CD4-positive, alpha-beta T cell treated with Interleukin-4 for 4 hours (primary cell): ENCODE measurements at regions not wholly inside any gene's neighbourhood (a gene's known extent, or its start where the extent isn't known, plus 50 kb on each side); places are given as distances from the start of the nearest gene placed in this dataset.

Experiments
- DNase-seq: peaks from one replicate; pipeline ENCODE4 v3.0.0-alpha.2; 2020

DNA sequence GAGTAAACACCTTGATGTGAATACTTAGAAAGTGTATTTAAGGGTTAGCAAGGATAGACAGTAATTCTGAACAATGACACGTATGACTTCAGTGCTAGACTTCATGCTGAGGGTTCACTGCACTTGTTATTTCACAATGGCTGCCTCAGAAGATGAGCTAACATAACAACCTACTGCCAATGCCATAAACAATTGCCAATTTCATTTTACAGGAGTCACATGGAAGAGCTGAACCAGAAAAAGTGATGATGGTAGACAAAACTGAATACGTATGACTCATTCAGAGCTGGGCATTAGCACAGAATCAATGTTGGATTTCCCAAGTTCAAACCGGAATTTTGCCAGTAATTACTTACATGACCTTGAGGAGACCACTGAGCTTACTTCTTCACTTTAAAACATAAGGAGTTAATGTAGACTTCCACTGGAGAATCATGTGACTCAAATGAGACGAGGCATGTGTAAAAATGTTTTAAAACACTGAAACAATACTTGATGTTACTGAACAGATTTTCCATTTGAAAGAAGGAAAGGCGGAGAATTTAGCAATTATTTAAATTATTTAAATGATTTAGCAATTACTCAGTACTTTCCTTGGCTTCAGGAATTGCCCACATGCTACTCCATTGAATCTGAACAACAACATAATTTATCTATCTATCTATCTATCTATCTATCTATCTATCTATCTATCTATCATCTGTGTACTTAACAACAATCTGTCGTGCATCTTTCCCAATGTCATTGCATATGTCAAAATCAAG, 868.5 kb upstream of the SLIT2 start:
- DNase-seq = no peak

DNA sequence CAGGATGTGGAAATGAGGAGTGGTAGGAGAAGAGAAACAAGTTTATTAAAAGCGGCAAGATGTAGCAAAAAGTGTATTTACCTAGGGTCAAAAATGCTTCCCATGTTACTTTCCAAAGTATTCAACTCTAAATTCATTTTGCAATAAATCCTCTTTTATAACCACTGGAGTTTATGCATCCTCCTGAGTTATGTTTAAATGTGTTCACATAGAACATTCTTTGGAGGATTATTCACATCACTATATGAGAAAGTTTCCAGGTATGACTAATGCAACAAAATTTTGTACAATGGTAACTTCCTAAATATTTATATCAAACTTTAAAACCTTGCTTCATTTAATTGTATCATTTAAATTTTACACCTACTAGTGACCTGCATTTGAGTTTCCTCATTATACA, 870.6 kb upstream of the SLIT2 start:
- no peak for DNase-seq

DNA sequence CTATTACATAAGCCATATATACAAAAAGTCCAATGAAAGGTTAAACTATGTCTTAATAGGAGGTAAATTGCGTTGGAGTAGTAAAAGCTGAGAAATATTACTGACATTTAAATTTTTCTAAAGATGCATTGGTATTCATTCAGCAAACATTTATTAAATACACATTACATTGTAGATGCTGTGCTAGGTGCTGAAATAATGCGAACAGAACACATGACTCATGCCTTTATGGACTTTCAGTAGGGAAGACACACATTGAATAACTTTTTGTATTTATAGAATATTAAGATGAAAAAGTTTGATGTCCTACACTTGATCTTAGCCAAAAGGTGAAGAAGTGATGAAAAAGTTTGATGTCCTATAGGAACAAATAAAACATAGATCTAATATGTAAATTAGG, 871.1 kb upstream of the SLIT2 start:
- no peak for DNase-seq

DNA sequence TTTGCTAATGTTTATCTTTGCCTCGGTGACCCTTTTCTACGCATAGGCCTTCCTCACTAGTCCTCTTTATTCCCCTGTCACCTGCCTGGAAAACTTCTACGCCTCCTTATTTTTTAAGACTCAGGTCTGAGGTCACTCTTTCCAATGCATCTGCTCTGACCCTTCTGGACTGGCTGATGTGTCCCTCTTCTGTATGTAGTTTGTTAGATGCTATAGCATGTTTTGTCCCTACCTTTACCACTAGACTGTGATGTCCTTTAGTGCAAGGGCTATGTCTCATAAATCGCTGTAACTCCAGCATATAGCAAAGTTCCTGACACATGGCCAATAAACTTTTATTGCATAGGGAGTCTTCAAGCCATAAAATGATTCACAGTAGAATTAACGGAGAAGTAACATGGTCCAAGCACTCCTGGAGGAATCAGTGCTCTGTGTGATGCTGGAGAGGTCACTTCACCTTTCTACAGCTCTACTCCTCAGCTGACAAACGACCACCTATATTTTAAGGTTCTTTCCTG, 872.5 kb upstream of the SLIT2 start:
- DNase-seq = no peak

DNA sequence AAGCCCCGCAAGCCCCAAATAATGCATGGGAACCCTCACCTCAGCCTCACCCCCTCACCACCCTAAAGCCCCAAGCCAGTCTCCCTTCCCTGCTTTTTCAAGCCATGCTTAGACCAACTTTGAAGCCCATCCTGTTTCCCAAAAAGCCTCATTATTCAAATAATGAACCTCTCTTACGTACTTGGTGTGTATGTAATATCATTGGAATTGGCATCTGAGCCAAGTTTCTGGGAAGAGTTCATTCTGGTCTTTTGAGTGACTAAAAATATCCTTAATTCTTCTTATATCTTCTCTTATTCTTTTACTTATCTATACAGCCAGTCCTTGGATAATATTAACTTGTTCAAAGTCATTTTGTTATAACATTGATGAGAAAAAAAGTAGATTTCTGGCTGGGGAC, 875.8 kb upstream of the SLIT2 start:
- DNase-seq = no peak

DNA sequence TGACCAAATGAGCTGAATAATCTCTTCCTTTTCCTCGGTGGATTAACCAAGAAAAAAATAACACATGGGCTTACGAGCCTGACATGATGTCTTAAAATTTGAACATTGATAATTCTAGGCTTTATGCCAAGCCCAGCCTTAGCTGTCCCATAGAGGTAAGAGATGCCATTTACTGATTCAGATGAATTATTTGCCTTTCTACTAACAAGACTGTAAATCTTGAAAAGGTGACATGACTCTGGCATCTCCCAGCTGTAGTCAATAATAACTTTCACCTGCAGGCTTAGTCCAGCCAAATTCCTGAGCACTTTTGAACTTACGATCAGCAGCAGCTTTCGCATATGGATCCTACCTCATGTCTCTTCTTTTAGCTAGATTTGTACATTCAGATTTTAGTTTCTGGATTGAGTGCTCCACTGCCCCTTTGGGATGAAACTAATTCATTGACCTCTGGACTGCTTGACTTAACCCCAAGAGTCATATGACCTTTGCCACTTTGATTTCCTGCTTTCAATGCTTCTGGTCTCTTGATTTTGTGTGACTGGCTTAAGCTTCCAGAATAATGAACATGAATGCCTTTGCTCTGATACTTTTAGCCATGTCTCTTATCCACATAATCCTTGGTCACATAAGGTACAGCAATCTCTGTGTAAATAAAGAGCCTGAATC, 876.4 kb upstream of the SLIT2 start:
- no peak for DNase-seq

DNA sequence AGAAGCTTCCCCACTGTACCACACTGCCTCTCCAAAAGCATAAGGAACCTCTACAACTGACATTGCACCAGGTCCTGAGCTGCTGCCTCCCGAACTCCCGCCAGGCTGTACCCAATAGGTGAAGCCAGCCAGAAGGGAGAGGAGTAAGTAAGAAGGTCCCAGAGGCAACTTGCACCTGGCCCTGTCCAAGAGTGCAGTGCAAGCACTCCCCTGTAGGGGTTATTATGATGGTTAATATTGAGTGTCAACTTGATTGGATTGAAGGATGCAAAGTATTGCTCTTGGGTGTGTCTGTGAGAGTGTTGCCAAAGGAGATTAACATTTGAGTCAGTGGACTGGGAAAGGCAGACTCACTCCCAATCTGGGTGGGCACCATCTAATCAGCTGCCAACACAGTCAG, 879.3 kb upstream of the SLIT2 start:
- no peak for DNase-seq

DNA sequence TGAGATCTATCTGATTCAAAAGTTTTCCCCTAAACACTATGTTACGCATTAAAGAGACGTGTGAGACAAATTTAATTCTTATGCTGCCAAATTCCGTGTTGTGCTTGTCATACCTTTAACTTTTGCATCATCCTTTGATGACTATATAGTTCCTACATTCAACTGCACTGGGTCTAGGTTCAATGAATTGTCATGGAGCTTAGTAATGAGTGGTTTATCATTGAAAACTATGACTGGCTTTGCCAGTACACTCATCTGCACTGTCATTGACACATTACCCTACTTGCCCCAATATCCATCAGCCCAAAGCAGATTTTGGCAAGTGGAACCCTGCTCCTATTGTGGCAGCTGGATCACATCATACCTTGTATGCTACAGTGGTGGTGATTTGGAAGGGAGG, 882.9 kb upstream of the SLIT2 start:
- no peak for DNase-seq

DNA sequence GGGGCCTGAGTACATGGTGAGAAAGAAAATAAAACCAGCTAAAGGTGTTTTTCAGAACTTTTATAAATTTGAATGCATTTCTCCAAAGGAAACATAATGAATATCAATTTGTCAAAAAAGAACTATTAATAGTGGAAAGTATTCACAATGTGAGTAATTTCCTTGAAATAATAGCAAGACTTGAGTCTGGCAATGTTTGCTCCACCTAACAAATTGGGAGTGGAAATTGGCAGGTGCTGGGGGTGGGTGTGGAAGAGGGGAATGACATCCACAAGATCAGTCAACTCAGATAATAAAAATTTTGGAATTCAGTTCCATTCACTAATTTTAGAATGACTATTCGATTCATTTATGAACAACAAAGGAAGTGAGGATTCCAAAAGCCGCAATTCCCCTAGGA, 884.8 kb upstream of the SLIT2 start:
- no peak for DNase-seq

DNA sequence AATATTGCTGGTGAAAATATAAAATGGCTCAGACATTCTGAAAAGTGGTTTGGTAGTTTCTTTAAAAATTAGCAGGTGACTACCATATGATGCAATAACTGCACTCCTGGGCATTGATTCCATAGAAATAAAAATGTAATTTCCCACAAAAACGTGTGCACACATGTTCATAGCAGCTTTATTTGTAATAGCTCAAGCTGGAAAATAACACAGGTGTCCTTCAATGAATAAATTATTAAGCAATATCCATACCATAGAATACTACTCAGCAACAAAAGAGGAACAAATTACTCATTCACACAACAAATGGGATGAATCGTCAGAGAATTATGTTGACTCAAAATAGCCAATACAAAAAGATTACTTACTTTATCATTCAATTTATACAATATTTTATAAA, 893.7 kb upstream of the SLIT2 start:
- no peak for DNase-seq

DNA sequence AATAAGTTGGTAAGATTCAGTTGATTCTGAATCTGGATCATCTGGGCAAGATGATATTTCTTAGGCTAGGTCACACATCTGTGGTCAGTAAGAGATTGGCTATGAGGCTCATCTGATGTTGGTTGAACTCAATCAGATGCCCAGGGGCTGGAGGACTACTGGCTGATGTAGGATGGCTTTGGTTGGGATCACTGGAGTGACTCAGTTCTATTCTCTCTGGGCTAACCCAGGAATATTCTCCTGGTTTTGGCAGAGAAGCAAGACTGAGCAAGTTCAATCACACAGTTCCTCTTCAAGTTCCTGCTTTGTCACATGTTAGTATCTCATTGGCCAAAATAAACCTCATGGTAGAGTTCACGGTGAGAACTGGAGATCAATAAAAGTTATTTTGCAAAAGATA, 902.3 kb upstream of the SLIT2 start:
- no peak for DNase-seq

DNA sequence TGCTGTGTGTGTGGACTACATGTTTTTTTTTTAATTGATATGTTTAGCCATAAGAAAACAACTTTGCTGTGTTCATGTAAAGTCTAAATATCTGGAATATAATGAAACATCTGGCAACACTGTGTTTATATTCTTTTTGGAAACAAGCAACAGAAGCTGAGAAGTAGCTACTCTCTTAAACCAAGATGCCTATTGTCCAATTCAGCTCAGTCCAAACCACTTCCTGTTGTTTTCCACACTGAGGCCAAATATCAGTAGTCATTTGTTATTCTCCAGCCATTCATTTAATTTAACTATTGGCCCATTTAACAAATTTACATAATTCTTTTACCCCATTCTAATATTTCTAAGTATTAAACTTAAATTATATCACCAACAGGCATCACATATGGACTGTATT, 903.0 kb upstream of the SLIT2 start:
- no peak for DNase-seq

DNA sequence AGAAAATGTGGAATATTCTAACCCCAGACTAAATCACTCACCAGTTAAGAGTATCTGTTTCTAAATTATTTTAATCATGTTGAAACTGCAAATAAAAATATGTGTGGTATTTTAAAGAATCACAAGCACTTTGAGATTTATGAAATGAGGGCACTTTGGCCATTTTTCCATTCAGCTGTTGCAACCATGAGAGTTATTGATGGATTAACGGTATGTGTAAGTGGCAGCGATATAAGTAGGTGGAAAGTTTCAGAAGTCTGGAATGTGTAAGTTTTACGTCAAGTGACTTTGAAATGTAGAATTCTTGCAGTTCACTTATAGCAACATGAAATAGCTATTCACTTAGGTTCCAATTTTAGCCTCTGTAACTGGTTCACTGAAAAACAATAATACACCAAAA, 905.1 kb upstream of the SLIT2 start:
- no peak for DNase-seq

DNA sequence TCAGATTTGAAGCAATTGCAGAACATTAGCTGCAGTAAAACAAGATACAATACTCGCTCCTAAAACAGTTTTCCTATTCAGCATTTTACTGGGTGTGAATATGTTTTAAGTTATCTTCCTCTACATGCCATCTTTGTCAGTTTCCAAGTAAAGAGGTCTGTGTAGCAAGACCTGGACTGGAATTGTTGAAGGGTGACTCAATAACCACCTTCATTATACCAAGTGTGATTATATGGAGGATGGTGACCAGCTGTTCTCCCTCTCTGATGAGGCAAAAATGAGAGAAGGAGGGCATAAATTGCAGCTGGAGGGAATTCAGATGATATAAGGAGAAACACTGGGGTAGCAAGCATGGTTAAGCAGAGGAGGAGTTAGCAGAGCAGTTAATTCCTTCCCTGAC, 922.1 kb upstream of the SLIT2 start:
- no peak for DNase-seq

DNA sequence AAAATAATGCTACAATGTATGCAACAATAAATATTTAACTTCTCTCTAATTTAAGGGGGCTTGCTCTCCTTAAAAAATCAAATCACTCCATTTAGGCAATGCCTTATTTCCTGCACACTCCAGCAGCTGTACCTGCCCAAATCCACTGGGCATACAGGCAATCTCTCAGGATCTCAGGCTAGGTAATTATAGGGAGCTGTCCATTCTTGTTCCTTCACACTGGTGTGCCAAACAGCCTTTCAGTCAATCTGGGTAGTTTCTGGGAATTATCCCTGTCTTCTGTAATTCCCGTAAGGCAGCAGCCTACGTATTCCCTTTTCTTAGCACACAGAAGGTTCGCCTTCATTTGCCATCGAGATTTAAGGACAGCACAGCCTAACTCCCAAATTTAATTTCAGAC, 922.6 kb upstream of the SLIT2 start:
- DNase-seq = no peak

DNA sequence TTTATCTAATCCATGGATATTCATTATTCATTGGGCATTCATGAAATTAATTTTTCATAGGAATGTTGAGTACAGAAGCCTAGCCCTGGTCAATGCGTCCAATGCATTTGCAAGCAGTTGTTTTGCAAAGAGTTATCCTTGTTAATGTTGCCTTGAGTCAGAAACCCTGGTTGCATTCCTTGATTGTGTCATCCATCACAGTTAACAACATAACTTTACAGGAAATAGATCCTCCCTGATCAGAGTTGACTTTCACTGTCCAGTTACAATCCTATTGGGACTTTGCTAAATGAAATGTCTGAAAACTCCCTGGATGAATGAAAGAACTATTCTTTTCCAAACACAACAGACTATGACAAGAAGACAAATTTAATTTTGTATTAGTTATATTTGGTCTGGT, 924.3 kb upstream of the SLIT2 start:
- DNase-seq = no peak

DNA sequence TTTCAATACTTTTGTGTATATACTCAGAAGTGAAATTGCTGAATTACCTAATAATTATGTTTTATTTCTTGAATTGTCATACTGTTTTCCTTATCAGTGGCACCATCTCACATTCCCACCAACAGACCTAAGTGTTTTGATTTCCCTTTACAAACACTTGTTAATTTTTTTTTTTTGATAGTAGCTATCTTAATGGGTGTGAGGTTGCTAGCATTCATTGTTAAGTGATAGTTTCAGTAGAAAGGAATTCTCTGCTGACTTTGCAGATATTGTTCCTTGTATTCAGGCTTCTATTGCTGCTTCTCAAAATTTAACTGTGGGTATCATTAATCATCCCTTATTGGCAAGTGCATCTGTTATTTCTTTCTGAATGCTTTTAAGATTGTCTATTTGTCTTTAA, 927.5 kb upstream of the SLIT2 start:
- DNase-seq = no peak

DNA sequence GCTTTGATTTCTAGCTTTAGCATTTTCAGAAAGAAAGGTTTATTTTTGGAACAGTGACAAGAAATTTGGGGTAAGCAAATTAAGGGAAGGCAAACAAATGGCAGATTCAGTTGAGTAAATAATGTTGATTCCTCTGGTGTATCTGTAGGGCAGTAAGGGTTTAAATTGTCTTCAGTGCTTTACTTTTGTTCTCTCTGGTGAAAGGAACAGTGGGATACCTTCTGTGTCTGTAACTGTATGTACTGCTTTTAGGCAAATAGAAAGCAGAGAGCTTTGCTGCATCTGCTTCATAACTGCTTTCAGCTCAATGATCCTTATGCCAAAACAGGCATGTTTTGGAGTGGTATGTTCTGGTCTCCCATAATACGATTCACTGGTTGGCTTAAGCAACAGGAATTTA, 932.1 kb upstream of the SLIT2 start:
- DNase-seq = no peak

DNA sequence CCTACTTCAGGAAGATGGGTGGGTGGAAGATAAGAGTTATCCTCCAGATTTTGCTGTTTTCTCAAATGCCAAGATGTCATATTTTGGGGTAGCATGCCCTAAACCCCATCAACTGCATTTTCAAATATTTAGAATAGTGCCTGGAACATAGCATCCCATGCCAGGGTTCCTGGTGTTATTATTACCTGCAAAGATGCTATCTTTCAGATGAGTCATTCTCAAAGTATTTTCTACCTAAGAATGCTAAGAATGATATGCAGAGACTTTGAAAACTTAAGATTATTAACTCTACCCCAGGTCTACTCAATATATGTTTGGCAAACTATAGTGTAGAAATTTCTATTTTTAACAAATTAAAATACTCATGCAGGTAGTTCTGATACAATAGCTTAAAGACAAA, 934.3 kb upstream of the SLIT2 start:
- no peak for DNase-seq

DNA sequence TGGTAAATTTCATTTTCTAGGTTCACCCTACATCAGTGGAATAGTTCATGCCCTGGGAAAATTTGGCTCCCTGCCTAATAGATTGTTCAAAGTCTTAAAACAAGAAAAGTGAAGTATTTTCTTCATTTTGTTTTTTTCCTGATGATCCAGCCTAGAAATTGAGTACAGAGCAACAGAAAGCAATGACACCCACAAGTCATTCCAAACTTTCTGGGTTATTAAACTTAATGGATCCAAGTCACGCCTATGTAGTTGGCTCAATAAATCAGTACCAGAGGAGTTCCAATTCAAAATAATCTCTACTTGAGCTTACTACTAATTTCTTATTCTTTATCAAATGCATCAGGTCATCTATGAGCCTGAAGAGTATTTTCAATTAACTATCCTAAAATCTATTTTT, 937.6 kb upstream of the SLIT2 start:
- no peak for DNase-seq

DNA sequence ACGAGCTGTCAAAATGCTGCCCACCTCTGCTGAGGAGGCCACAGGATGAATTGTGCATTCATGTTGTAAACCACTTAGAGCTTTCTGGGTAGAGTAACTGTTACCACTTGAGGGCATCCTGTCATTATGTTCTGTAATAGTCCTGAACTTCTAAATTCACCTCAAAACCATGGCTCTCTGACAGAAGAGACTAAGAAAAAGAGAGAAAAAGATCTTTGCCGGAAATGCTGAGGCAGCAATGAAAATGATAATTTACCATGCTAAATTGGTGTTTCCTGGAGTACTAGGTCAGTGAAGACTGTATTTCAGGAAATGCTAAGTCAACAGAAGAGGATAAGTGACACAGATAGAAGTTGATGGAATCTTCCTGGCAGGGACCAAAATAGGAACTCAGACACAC, 942.3 kb upstream of the SLIT2 start:
- DNase-seq = no peak

DNA sequence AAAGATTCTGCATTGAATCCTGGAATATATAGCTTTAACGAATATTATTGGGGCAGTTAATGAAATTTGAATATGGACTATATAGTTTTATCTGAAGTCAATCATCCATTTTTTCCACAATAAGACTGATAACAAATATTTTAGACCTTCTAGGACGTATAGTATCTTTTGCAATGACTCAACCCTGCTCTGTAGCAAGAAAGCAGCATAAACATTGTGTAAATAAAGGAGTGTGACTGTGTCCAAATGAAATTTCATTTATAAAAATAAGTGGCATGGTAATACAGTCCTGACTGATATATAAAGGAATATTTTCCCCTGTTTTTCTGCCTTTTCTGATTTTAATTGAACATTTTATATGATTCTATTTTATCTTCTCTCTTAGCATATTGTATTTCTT, 947.7 kb upstream of the SLIT2 start:
- DNase-seq = no peak

DNA sequence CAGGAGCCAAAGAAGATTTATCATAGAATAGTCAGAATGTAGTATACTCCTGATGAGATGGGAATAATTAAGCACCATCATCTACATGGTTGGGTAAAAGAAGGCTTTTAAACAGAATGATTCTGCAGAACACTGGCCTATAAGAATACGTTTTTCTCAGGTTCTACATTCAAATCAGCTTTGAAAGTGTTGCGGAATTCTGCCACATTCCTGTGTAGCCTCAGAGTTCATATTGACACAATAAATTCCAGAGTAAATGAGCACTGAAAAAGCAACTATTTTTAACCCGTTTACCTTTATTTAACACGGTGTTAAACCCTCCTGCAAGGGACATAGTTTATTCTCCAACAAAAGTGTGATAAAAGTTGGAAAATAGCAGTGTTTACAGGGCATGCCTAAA, 950.2 kb upstream of the SLIT2 start:
- no peak for DNase-seq

DNA sequence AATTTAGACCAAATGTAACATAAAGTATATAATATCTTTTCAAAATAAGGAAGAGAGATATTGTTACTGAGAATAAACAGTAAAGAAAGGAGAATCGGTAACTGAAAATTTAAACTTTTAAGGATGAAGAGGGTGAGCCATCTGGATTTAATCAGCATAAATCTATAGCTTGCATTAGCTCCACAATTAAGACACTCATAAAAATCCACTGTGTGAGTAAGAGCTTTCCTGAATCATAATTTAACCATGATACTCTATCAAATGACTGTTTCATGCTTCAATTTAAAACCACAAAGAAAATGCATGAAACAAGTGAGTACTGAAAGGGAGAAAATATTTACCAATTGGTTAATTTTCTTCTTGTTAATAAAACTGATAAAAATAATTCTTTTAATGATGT, 951.5 kb upstream of the SLIT2 start:
- no peak for DNase-seq

DNA sequence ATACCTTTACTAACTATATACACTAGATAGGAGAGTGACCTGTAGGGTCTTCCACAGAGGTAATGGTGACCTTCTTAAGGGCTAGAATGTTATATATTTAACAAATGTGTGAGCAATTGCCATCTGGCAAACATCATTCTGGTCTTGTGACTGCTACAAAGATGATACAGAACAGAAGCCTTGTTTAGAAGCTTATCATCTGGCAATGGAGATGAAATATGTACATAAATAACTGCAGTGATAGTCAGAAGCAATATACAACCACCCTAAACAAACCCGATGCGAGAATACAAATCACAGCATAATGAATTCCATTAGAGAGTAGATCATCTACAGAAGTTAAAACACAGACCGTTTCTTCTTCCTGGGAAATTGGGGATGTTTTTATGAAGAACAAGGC, 952.7 kb upstream of the SLIT2 start:
- no peak for DNase-seq
